Upper lobe of left lung (tissue), 6 donors: ENCODE measurements at regions not wholly inside any gene's neighbourhood (a gene's known extent, or its start where the extent isn't known, plus 50 kb on each side); places are given as distances from the start of the nearest gene placed in this dataset.
"Not testable (repeated sequence)": the region's sequence is repeated elsewhere in the genome, so short reads cannot be mapped to it uniquely, and the experiment has no call there.

ENCODE experiments used
- ATAC-seq, 2 donors: fragments of 200-7000 bp; cut with Tn5 transposase; one replicate each; pipeline ENCODE4 v1.9.1; 2022; ENCODE audit warnings: mild to moderate bottlenecking in 2 of 2, moderate library complexity in 2 of 2; ENCODE audit not compliant: low FRiP score in 2 of 2
- DNase-seq, 2 donors: peaks; one replicate each; pipeline ENCODE4 v3.0.0-alpha.2; 2019 to 2020
- H3K27ac ChIP-seq, 4 donors: fragments of 200-600 bp; sonication (generic); one replicate each; pipeline ENCODE4 v1.5.1; 2016 to 2019
- H3K27me3 ChIP-seq, 4 donors: fragments of 200-600 bp; sonication (generic); one replicate each; pipeline ENCODE4 v1.5.1; 2017 to 2019
- H3K36me3 ChIP-seq, 4 donors: fragments of 200-600 bp; sonication (generic); one replicate each; pipeline ENCODE4 v1.5.1; 2016 to 2019
- H3K4me1 ChIP-seq, 4 donors: fragments of 200-600 bp; sonication (generic); one replicate each; pipeline ENCODE4 v1.5.1; 2018 to 2019
- H3K4me3 ChIP-seq, 4 donors: fragments of 200-600 bp; sonication (generic); one replicate each; pipeline ENCODE4 v1.5.1; 2017 to 2019; ENCODE audit warnings: mild to moderate bottlenecking in 2 of 4, moderate library complexity in 1 of 4
- H3K9me3 ChIP-seq, 4 donors: fragments of 200-600 bp; sonication (generic); one replicate each; pipeline ENCODE4 v1.5.1; 2018 to 2019
- EP300 ChIP-seq, 4 donors: sonication (generic); formaldehyde crosslinking; IDR thresholded peaks; one replicate each; pipeline ENCODE4 v1.5.1; 2017; ENCODE audit warnings: antibody characterized with exemption in 4 of 4, control low read depth in 2 of 4
- POLR2A ChIP-seq, 4 donors: fragments of 450-650 bp; IDR thresholded peaks; one replicate each; pipeline ENCODE4 v1.5.1; 2016 to 2017; ENCODE audit warnings: antibody characterized with exemption in 4 of 4, mild to moderate bottlenecking in 2 of 4
- POLR2AphosphoS5 ChIP-seq, 2 donors: sonication (generic); formaldehyde crosslinking; IDR thresholded peaks; one replicate each; pipeline ENCODE4 v1.5.1; 2017; ENCODE audit warnings: antibody characterized with exemption in 2 of 2
- WGBS, 2 donors: methylation state at CpG; one replicate each; pipeline ENCODE4 v1.1.5; 2017 to 2018; 5-methylcytosine and 5-hydroxymethylcytosine counted together
- TF ChIP-seq, protein P1 (sequence below), 6 experiments: fragments of 450-650 bp in 4 of 6; fragments of 200-600 bp in 2 of 6; sonication (generic) in 2 of 6; IDR thresholded peaks; one replicate each; pipeline ENCODE4 v1.5.1; 2016 to 2019; ENCODE audit warnings: antibody characterized with exemption in 6 of 6
- donor health status: DM: no; HTN: no; CAD: no; lungs with moderate emphysema.
- donor health status: DM: no; HTN: yes; CAD: no; lungs with severe emphysema.

- Histone ChIP-seq H3K36me3 (no peaks in the 10 kb centered on the region), H3K9me3 (no peaks in the 10 kb centered on the region), H3K4me1 (no peaks in the 10 kb centered on the region), H3K27me3 (no peaks in the 10 kb centered on the region), H3K27ac (no peak overlapping the region), H3K4me3 (no peak overlapping the region)
- TF ChIP-seq POLR2A (IDR thresholded peaks at IDR 0.05) (no peak), EP300 (IDR thresholded peaks at IDR 0.05) (no peak), POLR2AphosphoS5 (IDR thresholded peaks at IDR 0.05) (no peak)
- TF ChIP-seq, protein P1, sequence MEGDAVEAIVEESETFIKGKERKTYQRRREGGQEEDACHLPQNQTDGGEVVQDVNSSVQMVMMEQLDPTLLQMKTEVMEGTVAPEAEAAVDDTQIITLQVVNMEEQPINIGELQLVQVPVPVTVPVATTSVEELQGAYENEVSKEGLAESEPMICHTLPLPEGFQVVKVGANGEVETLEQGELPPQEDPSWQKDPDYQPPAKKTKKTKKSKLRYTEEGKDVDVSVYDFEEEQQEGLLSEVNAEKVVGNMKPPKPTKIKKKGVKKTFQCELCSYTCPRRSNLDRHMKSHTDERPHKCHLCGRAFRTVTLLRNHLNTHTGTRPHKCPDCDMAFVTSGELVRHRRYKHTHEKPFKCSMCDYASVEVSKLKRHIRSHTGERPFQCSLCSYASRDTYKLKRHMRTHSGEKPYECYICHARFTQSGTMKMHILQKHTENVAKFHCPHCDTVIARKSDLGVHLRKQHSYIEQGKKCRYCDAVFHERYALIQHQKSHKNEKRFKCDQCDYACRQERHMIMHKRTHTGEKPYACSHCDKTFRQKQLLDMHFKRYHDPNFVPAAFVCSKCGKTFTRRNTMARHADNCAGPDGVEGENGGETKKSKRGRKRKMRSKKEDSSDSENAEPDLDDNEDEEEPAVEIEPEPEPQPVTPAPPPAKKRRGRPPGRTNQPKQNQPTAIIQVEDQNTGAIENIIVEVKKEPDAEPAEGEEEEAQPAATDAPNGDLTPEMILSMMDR (IDR thresholded peaks at IDR 0.05), result no peak
- ATAC-seq, result no peak
- no peak for DNase-seq
Observed at GRCh38 chr5:8561854-8562253, 692.9 kb downstream of the MTRR start.

DNA sequence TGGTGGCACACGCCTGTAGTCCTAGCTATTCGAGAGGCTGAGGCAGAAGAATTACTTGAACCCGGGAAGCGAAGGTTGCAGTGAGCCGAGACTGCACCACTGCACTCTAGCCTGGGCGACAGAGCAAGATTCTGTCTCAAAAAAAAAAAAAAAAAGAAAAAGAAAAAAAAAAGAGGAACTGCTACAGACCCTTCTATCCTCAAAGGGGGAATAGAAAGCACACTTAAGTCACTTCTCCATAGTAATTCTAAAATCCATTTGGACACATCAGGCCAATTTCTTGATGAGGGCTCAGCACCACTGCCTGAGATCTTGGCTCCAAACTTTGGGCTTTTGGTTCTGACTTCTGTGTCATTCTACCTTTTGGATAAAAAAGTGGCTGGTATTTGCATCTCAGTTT, 694.6 kb downstream of the MTRR start:
- not testable (repeated sequence) for H3K27me3 ChIP-seq, H3K27ac ChIP-seq, H3K9me3 ChIP-seq, DNase-seq, H3K36me3 ChIP-seq, ATAC-seq, H3K4me1 ChIP-seq, H3K4me3 ChIP-seq
- 69 to 91% methylated on average over 6 of the region's 6 CpGs for WGBS, 2 donors

- H3K27me3 ChIP-seq, result no peaks in the 10 kb centered on the region
- no peaks in the 10 kb centered on the region for H3K4me1 ChIP-seq
- no peak overlapping the region for H3K4me3 ChIP-seq
- H3K36me3 ChIP-seq, result no peaks in the 10 kb centered on the region
- no peak for ATAC-seq
- WGBS, 2 donors, result 61 to 62% methylated on average over 6 of the region's 6 CpGs
- no peak overlapping the region for H3K27ac ChIP-seq
- TF ChIP-seq POLR2A (IDR thresholded peaks at IDR 0.05) (no peak), EP300 (IDR thresholded peaks at IDR 0.05) (no peak), POLR2AphosphoS5 (IDR thresholded peaks at IDR 0.05) (no peak)
- TF ChIP-seq, protein P1 (IDR thresholded peaks at IDR 0.05), result no peak
- no peaks in the 10 kb centered on the region for H3K9me3 ChIP-seq
- DNase-seq, result no peak
Observed at GRCh38 chr5:8568858-8569257, 699.9 kb downstream of the MTRR start.

DNA sequence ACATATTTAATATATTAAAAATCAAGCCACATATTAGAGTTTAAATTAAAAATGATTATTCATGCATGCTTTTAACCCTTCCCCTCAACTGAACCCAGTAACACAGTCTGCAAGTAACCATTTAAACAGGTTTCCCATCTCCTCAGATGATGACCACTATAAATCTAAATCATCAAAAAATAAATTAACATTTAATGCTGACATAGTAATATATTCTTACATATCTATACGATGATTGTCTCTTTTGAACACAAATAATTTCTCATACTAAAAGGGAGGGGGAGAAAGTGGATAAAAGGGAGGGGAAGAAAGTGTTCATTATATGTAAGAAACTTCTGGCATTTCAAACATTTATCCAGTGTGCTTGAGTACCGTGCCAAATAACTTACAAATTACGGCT, 701.6 kb downstream of the MTRR start:
- DNase-seq (no peak), ATAC-seq (no peak)
- no peaks in the 10 kb centered on the region for H3K4me1 ChIP-seq
- no peaks in the 10 kb centered on the region for H3K36me3 ChIP-seq
- H3K27ac ChIP-seq, result no peak overlapping the region
- no peak overlapping the region for H3K4me3 ChIP-seq
- no peaks in the 10 kb centered on the region for H3K27me3 ChIP-seq
- WGBS, 2 donors, result 22 to 71% methylated on average over 3 of the region's 3 CpGs
- H3K9me3 ChIP-seq, result no peaks in the 10 kb centered on the region
- no peak for TF ChIP-seq POLR2A (IDR thresholded peaks at IDR 0.05)
- TF ChIP-seq POLR2AphosphoS5 (IDR thresholded peaks at IDR 0.05), result no peak
- TF ChIP-seq, protein P1 (IDR thresholded peaks at IDR 0.05), result no peak
- no peak for TF ChIP-seq EP300 (IDR thresholded peaks at IDR 0.05)

GRCh38 chr5:8576178-8576577, 707.2 kb downstream of the MTRR start:
- 68 to 82% methylated on average over 10 of the region's 10 CpGs for WGBS, 2 donors
- Histone ChIP-seq H3K36me3 (no peaks in the 10 kb centered on the region), H3K9me3 (no peaks in the 10 kb centered on the region), H3K27ac (no peak overlapping the region), H3K4me3 (no peak overlapping the region), H3K27me3 (no peaks in the 10 kb centered on the region), H3K4me1 (no peaks in the 10 kb centered on the region)
- ATAC-seq (no peak), DNase-seq (no peak)
- TF ChIP-seq POLR2AphosphoS5 (IDR thresholded peaks at IDR 0.05) (no peak), POLR2A (IDR thresholded peaks at IDR 0.05) (no peak)

- DNase-seq, result no peak
- H3K4me1 ChIP-seq, result no peaks in the 10 kb centered on the region
- H3K4me3 ChIP-seq, result no peak overlapping the region
- ATAC-seq, result no peak
- no peaks in the 10 kb centered on the region for H3K9me3 ChIP-seq
- no peak overlapping the region for H3K27ac ChIP-seq
- H3K36me3 ChIP-seq, result no peaks in the 10 kb centered on the region
- H3K27me3 ChIP-seq, result no peaks in the 10 kb centered on the region
- 74 to 75% methylated on average over 3 of the region's 3 CpGs for WGBS, 2 donors
- TF ChIP-seq EP300 (IDR thresholded peaks at IDR 0.05), result no peak
- TF ChIP-seq POLR2A (IDR thresholded peaks at IDR 0.05), result no peak
- TF ChIP-seq POLR2AphosphoS5 (IDR thresholded peaks at IDR 0.05), result no peak
- TF ChIP-seq, protein P1 (IDR thresholded peaks at IDR 0.05), result no peak
Observed at GRCh38 chr5:8577792-8578191, 708.8 kb downstream of the MTRR start.
